WTC11 (cell line): ENCODE measurements at regions not wholly inside any gene's neighbourhood (a gene's known extent, or its start where the extent isn't known, plus 50 kb on each side); places are given as distances from the start of the nearest gene placed in this dataset.

Source experiments
- CREB1 ChIP-seq: sonication (generic); formaldehyde crosslinking; IDR thresholded peaks from 2 replicates; pipeline ENCODE4 v1.8.0; 2023; ENCODE audit warnings: mild to moderate bottlenecking, missing genetic modification reagents
- NFE2L1 ChIP-seq: sonication (generic); formaldehyde crosslinking; IDR thresholded peaks from 2 replicates; pipeline ENCODE4 v1.8.1; 2023; ENCODE audit warnings: missing genetic modification reagents
- TEAD1 ChIP-seq: sonication (generic); formaldehyde crosslinking; IDR thresholded peaks from 2 replicates; pipeline ENCODE4 v1.8.0; 2022; ENCODE audit warnings: mild to moderate bottlenecking, missing genetic modification reagents
- ZNF138 ChIP-seq: sonication (generic); formaldehyde crosslinking; conservative IDR thresholded peaks from 2 replicates; pipeline ENCODE4 v1.8.1; 2022; ENCODE audit warnings: mild to moderate bottlenecking, moderate library complexity, missing genetic modification reagents
- ZNF396 ChIP-seq: fragments of 250-450 bp; sonication (Bioruptor Pico); IDR thresholded peaks from 2 replicates; pipeline ENCODE4 v1.8.0; 2021; ENCODE audit warnings: mild to moderate bottlenecking, moderate library complexity, borderline replicate concordance
- TF ChIP-seq, protein P1 (sequence below): fragments of 200-600 bp; IDR thresholded peaks from 2 replicates; pipeline ENCODE4 v1.8.0; 2022; ENCODE audit warnings: antibody characterized with exemption
- TF ChIP-seq, protein P2 (sequence below): sonication (generic); formaldehyde crosslinking; IDR thresholded peaks from 2 replicates; pipeline ENCODE4 v1.8.1; 2023; ENCODE audit warnings: mild to moderate bottlenecking, missing genetic modification reagents, borderline replicate concordance
- TF ChIP-seq, protein P3 (sequence below): sonication (generic); formaldehyde crosslinking; conservative IDR thresholded peaks from 2 replicates; pipeline ENCODE4 v1.8.1; 2023; ENCODE audit warnings: mild to moderate bottlenecking, low read depth, missing genetic modification reagents, moderate library complexity
- TF ChIP-seq, protein P4 (sequence below): sonication (generic); formaldehyde crosslinking; IDR thresholded peaks from 2 replicates; pipeline ENCODE4 v1.8.1; 2023; ENCODE audit warnings: mild to moderate bottlenecking, missing genetic modification reagents

- no peak for TF ChIP-seq TEAD1 (CRISPR knock-in tag)
- no peak for TF ChIP-seq NFE2L1 (CRISPR knock-in tag)
- TF ChIP-seq, protein P1, sequence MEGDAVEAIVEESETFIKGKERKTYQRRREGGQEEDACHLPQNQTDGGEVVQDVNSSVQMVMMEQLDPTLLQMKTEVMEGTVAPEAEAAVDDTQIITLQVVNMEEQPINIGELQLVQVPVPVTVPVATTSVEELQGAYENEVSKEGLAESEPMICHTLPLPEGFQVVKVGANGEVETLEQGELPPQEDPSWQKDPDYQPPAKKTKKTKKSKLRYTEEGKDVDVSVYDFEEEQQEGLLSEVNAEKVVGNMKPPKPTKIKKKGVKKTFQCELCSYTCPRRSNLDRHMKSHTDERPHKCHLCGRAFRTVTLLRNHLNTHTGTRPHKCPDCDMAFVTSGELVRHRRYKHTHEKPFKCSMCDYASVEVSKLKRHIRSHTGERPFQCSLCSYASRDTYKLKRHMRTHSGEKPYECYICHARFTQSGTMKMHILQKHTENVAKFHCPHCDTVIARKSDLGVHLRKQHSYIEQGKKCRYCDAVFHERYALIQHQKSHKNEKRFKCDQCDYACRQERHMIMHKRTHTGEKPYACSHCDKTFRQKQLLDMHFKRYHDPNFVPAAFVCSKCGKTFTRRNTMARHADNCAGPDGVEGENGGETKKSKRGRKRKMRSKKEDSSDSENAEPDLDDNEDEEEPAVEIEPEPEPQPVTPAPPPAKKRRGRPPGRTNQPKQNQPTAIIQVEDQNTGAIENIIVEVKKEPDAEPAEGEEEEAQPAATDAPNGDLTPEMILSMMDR = peak; percentile 41; the same call in 1 of the 2 replicates
- TF ChIP-seq, protein P2, sequence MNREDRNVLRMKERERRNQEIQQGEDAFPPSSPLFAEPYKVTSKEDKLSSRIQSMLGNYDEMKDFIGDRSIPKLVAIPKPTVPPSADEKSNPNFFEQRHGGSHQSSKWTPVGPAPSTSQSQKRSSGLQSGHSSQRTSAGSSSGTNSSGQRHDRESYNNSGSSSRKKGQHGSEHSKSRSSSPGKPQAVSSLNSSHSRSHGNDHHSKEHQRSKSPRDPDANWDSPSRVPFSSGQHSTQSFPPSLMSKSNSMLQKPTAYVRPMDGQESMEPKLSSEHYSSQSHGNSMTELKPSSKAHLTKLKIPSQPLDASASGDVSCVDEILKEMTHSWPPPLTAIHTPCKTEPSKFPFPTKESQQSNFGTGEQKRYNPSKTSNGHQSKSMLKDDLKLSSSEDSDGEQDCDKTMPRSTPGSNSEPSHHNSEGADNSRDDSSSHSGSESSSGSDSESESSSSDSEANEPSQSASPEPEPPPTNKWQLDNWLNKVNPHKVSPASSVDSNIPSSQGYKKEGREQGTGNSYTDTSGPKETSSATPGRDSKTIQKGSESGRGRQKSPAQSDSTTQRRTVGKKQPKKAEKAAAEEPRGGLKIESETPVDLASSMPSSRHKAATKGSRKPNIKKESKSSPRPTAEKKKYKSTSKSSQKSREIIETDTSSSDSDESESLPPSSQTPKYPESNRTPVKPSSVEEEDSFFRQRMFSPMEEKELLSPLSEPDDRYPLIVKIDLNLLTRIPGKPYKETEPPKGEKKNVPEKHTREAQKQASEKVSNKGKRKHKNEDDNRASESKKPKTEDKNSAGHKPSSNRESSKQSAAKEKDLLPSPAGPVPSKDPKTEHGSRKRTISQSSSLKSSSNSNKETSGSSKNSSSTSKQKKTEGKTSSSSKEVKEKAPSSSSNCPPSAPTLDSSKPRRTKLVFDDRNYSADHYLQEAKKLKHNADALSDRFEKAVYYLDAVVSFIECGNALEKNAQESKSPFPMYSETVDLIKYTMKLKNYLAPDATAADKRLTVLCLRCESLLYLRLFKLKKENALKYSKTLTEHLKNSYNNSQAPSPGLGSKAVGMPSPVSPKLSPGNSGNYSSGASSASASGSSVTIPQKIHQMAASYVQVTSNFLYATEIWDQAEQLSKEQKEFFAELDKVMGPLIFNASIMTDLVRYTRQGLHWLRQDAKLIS = no peak
- TF ChIP-seq ZNF396 (CRISPR knock-in tag) = no peak
- TF ChIP-seq, protein P3, sequence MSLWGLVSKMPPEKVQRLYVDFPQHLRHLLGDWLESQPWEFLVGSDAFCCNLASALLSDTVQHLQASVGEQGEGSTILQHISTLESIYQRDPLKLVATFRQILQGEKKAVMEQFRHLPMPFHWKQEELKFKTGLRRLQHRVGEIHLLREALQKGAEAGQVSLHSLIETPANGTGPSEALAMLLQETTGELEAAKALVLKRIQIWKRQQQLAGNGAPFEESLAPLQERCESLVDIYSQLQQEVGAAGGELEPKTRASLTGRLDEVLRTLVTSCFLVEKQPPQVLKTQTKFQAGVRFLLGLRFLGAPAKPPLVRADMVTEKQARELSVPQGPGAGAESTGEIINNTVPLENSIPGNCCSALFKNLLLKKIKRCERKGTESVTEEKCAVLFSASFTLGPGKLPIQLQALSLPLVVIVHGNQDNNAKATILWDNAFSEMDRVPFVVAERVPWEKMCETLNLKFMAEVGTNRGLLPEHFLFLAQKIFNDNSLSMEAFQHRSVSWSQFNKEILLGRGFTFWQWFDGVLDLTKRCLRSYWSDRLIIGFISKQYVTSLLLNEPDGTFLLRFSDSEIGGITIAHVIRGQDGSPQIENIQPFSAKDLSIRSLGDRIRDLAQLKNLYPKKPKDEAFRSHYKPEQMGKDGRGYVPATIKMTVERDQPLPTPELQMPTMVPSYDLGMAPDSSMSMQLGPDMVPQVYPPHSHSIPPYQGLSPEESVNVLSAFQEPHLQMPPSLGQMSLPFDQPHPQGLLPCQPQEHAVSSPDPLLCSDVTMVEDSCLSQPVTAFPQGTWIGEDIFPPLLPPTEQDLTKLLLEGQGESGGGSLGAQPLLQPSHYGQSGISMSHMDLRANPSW (CRISPR knock-in tag) = no peak
- no peak for TF ChIP-seq ZNF138 (CRISPR knock-in tag)
- TF ChIP-seq CREB1 (CRISPR knock-in tag) = no peak
- TF ChIP-seq, protein P4, sequence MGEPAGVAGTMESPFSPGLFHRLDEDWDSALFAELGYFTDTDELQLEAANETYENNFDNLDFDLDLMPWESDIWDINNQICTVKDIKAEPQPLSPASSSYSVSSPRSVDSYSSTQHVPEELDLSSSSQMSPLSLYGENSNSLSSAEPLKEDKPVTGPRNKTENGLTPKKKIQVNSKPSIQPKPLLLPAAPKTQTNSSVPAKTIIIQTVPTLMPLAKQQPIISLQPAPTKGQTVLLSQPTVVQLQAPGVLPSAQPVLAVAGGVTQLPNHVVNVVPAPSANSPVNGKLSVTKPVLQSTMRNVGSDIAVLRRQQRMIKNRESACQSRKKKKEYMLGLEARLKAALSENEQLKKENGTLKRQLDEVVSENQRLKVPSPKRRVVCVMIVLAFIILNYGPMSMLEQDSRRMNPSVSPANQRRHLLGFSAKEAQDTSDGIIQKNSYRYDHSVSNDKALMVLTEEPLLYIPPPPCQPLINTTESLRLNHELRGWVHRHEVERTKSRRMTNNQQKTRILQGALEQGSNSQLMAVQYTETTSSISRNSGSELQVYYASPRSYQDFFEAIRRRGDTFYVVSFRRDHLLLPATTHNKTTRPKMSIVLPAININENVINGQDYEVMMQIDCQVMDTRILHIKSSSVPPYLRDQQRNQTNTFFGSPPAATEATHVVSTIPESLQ (CRISPR knock-in tag) = no peak
Observed at GRCh38 chr6:134822920-134823709, 126.8 kb downstream of the ALDH8A1 start.
